Stimulated activated CD8-positive, alpha-beta memory T cell treated with anti-CD3 and anti-CD28 coated beads, Interleukin-7, amount 100 ng/mL, for 24 hours (primary cell): ENCODE measurements at regions not wholly inside any gene's neighbourhood (a gene's known extent, or its start where the extent isn't known, plus 50 kb on each side); places are given as distances from the start of the nearest gene placed in this dataset.
A peak's percentile ranks its signal among the peaks of the same experiment; 100 is the strongest.

Experiments
- DNase-seq: peaks from one replicate; pipeline ENCODE4 v3.0.0-alpha.2; 2020; ENCODE audit warnings: low read depth

DNA sequence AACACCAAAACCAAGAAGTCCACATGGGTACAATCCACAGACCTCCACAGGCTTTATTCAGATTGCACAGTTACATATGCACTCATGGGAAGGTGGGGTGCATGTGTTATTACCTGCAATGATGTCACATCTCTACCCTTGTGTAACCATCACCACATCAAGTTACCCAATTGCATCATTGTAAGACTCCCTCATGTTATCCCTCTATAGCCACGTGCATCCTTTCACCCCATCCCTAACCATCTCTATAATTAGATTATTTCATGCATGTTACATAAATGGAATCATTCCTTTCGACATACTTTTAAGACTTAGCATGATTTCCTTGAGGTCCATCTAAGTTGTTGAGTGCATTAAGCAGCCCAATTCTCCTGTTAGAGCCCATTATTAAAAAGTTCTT is 408.2 kb upstream of the C16orf82 start:
- no peak for DNase-seq

GRCh38 chr16:26658915-26659314 is 407.8 kb upstream of the C16orf82 start:
- no peak for DNase-seq

- DNase-seq = no peak
Measured at GRCh38 chr16:26664086-26664485, 402.6 kb upstream of the C16orf82 start.

- DNase-seq = no peak
Measured at GRCh38 chr16:26665166-26665939, 401.4 kb upstream of the C16orf82 start.

DNA sequence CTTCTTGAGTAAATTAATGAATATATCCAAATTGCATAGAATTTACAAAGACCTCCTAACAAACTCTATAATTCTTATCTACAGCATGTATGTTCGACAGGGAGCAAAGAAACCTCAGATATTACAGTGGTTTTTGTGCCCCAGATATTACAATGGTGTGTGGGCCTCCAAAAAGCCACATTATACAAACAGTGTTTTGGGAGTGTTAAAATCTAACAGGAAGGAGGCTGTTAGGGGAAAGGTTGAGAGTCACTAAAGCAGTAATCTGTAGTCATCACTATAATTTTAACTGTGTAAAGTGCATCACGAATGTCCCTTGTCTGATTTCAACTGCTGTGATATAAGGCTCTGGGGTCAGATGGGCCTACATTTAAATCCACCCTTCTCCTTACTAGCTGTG is 400.2 kb upstream of the C16orf82 start:
- no peak for DNase-seq

- no peak for DNase-seq
Measured at GRCh38 chr16:26667307-26667706, 399.4 kb upstream of the C16orf82 start.

DNA sequence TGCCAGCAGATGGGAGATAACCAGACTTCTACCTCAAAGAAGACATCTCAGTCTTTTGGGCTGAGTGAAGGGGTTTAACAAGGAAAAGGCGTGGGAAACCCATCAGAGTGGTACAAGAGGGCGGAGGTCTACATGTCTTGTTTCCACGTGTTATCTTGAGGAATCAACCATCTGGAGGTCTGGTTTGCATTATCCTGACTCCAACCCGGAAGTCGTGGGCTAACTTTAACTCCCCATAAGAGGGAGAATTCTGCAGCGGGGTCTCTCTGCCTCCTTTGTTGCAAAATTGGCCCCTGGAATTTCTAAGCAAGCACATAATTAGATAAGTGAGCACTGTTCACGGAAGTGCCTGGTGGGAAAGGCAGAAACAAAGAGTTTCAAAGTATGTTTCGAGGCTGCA is 398.7 kb upstream of the C16orf82 start:
- DNase-seq = no peak

DNA sequence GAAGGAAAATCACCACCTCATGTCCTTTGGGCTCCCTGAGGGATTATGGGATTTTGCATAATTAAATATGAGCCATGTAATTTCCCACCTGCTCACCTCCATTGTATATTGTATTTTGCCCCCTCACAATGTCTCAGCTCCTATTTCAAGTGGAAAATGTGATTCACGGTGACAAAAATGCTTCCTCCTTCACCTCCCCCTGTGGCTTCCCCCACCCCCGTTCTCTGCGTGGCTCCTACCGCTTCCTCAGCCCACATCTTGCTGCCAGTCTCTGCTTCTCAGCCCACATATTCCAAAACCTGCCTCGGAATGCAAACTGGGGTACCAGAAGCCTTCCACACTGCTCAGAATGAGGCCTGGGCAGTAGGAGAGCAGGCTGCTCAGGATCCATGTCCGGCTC is 394.5 kb upstream of the C16orf82 start:
- peak; percentile 7 for DNase-seq

DNA sequence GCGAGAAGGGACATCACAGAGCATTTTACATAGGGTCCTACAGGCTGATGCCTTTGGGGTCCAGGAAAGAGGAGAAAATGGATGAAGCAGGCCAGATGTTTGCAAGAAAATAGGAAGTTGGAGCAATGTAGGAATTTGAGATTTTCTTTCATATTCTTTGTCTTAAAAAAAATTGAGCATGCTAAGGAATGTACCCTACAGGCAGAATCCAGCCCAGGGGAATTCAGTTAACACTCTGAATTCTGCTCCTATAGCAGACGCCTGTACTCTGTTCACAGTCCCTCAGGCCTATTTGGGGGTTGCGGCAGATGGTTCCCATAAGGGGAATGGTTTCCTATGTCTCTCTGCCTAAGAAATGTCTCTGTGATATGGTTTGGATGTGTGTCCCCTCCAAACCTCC is 393.7 kb upstream of the C16orf82 start:
- no peak for DNase-seq

- no peak for DNase-seq
Measured at GRCh38 chr16:26680671-26681070, 386.1 kb upstream of the C16orf82 start.

- DNase-seq = no peak
Measured at GRCh38 chr16:26688105-26688504, 378.6 kb upstream of the C16orf82 start.

GRCh38 chr16:26688699-26689098 is 378.0 kb upstream of the C16orf82 start:
- no peak for DNase-seq

DNA sequence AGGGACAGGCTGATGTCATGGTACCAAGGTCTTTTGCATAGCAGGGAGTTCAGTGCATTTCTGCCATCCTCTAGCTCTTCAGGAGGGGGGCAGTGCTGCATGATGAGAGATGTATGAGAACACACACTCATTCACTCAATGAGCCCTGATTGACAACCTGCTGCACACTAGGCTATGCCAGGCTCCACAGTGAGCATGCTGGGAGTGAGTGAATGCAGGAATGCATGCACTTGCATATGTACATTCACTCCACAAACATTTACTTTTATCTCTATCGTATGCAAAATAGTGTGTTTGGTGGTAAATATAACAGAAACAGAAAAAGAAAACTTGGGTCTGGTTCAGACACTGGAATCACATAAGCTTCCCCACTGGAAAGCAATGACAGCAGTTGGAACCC is 374.1 kb upstream of the C16orf82 start:
- no peak for DNase-seq

DNA sequence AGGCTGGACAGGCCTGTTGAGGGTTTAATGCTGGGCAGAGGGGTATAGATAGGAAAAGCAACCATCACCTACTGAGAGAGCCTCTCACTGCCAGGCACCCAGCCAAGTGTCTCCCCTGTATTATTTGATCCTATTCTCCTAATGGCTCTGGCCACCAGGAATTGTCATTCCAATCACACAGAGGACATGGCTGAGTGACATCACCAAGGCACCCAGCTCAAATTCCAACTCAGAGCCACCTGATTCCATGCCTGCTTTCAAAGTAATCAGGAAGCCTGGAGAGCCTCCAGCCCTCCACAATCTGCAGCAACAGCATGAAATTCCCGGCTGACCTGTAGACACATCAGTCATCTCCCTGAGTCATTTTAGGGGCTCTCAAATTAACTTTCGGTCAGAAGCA is 368.9 kb upstream of the C16orf82 start:
- no peak for DNase-seq

GRCh38 chr16:26700250-26700649 is 366.5 kb upstream of the C16orf82 start:
- no peak for DNase-seq

DNA sequence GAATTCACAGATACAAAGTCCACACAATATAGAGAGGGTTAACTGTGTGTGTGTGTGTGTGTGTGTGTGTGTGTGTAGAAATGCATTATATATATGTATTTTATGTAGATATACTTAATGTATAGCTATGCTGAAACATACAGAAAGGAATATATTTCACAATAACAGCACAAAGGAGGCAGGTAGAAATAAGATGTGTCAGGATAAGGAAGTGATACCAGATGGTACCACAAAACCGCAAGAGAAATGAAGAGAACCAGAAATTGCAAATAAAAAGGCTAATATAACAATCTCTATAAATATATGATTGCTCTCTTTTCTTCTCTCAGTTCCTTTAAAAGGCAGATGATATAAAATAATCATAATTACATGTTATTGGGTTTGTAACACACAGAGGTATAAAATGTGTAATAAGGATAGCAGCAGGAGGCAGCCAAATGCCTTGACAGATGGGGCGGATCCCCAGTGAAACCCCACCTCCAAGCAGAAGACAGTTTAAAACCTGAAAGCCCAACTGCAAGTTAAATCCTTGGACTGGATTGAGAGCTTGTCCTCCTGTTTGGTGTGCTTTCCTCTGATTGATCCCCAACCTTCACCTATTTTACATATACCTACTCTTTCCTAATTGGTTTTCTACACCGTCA is 365.4 kb upstream of the C16orf82 start:
- no peak for DNase-seq

- DNase-seq = no peak
Measured at GRCh38 chr16:26705346-26705745, 361.4 kb upstream of the C16orf82 start.

- no peak for DNase-seq
Measured at GRCh38 chr16:26708428-26708827, 358.3 kb upstream of the C16orf82 start.

DNA sequence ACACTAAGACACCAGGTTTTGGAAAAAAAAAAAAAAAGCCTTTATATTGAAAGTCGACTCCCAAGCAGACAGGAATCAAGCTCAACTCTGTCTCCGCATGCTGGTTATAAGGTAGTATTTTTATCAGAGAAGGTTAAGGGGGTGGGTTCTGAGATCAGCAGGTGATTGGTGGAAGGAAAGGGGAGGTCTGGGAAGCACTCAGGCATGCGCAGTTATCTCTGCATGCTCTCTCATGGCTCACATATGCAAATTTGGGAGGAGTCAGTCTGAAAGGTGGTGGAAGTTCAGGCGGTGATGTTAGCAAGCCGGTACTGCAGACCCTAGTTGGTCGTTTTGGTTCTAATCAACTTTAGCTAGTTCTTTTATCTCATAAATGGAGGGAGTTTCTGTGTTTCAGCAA is 357.6 kb upstream of the C16orf82 start:
- no peak for DNase-seq

DNA sequence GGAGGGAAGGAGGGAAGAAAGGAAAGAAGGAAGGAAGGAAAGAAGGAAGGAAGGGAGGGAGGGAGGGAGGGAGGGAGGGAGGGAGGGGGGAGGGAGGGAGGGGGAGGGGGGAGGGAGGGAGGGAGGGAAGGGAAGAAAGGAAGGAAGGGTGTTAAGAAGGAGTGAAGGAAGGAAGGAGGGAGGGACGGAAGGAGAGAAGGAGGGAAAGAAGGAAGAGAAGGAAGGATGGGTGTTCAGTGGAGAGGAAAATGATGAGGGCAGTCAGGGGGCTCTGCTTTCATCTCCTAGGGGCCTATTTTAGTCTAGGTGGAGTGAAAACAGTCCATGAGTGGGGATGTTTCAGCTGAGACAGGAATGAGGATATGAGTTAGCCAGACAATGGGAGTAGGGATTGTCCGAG is 357.0 kb upstream of the C16orf82 start:
- DNase-seq = no peak

DNA sequence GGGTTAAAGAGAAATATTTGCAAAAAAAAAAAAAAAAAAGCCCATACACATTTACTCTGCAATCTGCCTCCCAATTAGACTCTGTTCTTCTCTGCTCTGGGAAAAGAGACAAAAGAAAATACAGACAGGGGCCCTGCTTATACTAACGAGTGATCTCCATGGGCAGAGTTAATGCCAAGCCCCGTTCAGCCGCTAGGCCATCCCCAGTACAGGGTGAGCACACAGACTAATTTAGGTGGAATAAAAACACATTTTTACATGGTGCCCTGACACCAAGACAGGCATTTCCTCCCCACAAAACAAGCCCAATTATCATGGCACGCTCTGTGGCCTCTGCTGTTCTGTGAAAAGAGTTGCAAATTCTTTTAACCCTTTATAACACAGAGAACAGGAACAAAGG is 356.3 kb upstream of the C16orf82 start:
- DNase-seq = no peak

- DNase-seq = no peak
Measured at GRCh38 chr16:26712876-26713275, 353.9 kb upstream of the C16orf82 start.

DNA sequence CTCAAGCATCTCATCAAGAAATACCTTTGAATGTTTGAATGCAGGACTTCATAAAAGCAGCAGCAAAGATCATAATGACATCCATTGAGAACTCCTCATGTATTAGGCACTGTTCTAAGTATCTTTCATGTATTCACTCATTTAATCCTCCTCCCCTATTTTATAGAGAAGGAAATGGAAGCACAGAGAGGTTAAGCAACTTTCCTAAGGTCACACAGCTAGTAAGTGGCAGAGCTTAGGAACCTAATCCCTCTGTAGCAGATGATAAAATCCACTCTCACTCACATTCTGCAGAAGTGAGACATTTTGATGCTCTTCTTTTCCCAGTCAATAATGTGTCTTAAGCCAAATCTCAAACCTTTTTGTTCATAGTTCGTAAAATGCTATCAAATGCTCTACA is 350.8 kb upstream of the C16orf82 start:
- no peak for DNase-seq

DNA sequence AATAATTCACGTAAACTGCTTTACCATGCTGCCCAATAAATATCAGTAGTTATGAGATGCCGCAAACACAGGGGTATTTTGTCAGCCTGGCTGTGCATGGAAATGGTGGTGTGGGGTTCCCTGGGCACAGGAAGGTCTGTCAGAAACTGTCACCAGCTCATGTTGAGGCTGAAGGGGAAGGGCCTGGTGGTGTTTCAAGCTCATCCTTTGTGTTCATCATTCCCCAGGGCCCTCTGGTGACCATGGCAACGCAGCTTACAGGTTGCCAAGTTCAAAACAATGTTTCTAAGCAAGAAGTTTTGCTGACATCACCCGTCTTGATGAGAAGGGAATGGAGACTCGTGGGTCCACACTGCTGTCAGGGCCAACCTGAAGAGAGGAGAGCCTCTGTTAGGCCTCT is 348.9 kb upstream of the C16orf82 start:
- no peak for DNase-seq
